ENCODE measurements at regions not wholly inside any gene's neighbourhood (a gene's known extent, or its start where the extent isn't known, plus 50 kb on each side); places are given as distances from the start of the nearest gene placed in this dataset.

- TF ChIP-seq CTCF (IDR thresholded peaks at IDR 0.05; ENCODE audit: low read depth, low read length, poor library complexity, severe bottlenecking) (no peak), EZH2phosphoT487 (IDR thresholded peaks at IDR 0.05; ENCODE audit: borderline replicate concordance, low read length) (no peak)
These were observed 95.8 kb upstream of the CHORDC1 start for GRCh38 chr11:90318651-90319050.

All from DOHH2 (cell line).